ENCODE measurements at regions not wholly inside any gene's neighbourhood (a gene's known extent, or its start where the extent isn't known, plus 50 kb on each side); places are given as distances from the start of the nearest gene placed in this dataset.
"Not testable (repeated sequence)": the region's sequence is repeated elsewhere in the genome, so short reads cannot be mapped to it uniquely, and the experiment has no call there.

GRCh38 chr1:192418552-192419285, 101.9 kb downstream of the RGS21 start:
- DNase-seq: no peak

GRCh38 chr1:192430644-192431043, 113.9 kb downstream of the RGS21 start:
- DNase-seq: no peak

- DNase-seq: no peak
Observed at GRCh38 chr1:192435704-192436103, 118.9 kb downstream of the RGS21 start.

GRCh38 chr1:192436441-192437078, 119.8 kb downstream of the RGS21 start:
- DNase-seq: no peak

GRCh38 chr1:192438737-192439136, 121.9 kb downstream of the RGS21 start:
- DNase-seq: no peak

GRCh38 chr1:192439373-192440025, 122.7 kb downstream of the RGS21 start:
- no peak for DNase-seq

GRCh38 chr1:192441492-192441891, 124.7 kb downstream of the RGS21 start:
- DNase-seq: no peak

- no peak for DNase-seq
Observed at GRCh38 chr1:192442736-192443135, 125.9 kb downstream of the RGS21 start.

GRCh38 chr1:192443616-192444015, 126.8 kb downstream of the RGS21 start:
- no peak for DNase-seq

- DNase-seq: no peak
Observed at GRCh38 chr1:192445241-192445640, 128.4 kb downstream of the RGS21 start.

GRCh38 chr1:192445839-192446489, 129.2 kb downstream of the RGS21 start:
- DNase-seq: peak; percentile 4 to 38 (median 22)

- DNase-seq: no peak
Observed at GRCh38 chr1:192448026-192448578, 127.5 kb upstream of the RGS1 start.

- no peak for DNase-seq
Observed at GRCh38 chr1:192453360-192453992, 122.1 kb upstream of the RGS1 start.

GRCh38 chr1:192459467-192459866, 116.1 kb upstream of the RGS1 start:
- DNase-seq: no peak

- no peak for DNase-seq
Observed at GRCh38 chr1:192461684-192462083, 113.9 kb upstream of the RGS1 start.

GRCh38 chr1:192462616-192463015, 113.0 kb upstream of the RGS1 start:
- no peak for DNase-seq

GRCh38 chr1:192463661-192464060, 111.9 kb upstream of the RGS1 start:
- no peak for DNase-seq

GRCh38 chr1:192465221-192465620, 110.4 kb upstream of the RGS1 start:
- DNase-seq: not testable (repeated sequence)

- no peak for DNase-seq
Observed at GRCh38 chr1:192474080-192474683, 101.4 kb upstream of the RGS1 start.

- DNase-seq: no peak
Observed at GRCh38 chr1:192475329-192475728, 100.2 kb upstream of the RGS1 start.

GRCh38 chr1:192475970-192476369, 99.6 kb upstream of the RGS1 start:
- DNase-seq: no peak

- no peak for DNase-seq
Observed at GRCh38 chr1:192476802-192477298, 98.7 kb upstream of the RGS1 start.
